WTC11 (cell line): ENCODE measurements at regions not wholly inside any gene's neighbourhood (a gene's known extent, or its start where the extent isn't known, plus 50 kb on each side); places are given as distances from the start of the nearest gene placed in this dataset.

Experiments
- CBFB ChIP-seq: sonication (generic); formaldehyde crosslinking; IDR thresholded peaks from 2 replicates; pipeline ENCODE4 v1.8.1; 2022; ENCODE audit warnings: mild to moderate bottlenecking, low read depth, missing genetic modification reagents
- IRF2 ChIP-seq: sonication (generic); formaldehyde crosslinking; IDR thresholded peaks from 2 replicates; pipeline ENCODE4 v1.8.0; 2022; ENCODE audit warnings: low read depth, missing genetic modification reagents, borderline replicate concordance
- MYBL2 ChIP-seq: sonication (generic); formaldehyde crosslinking; IDR thresholded peaks from 2 replicates; pipeline ENCODE4 v1.8.1; 2023; ENCODE audit warnings: mild to moderate bottlenecking, moderate library complexity, missing genetic modification reagents
- NFYB ChIP-seq: sonication (generic); formaldehyde crosslinking; conservative IDR thresholded peaks from 2 replicates; pipeline ENCODE4 v1.8.0; 2022; ENCODE audit warnings: low read depth, missing genetic modification reagents
- PRRX2 ChIP-seq: fragments of 250-450 bp; sonication (Bioruptor Pico); IDR thresholded peaks from 2 replicates; pipeline ENCODE4 v1.8.0; 2021; ENCODE audit warnings: mild to moderate bottlenecking
- ZNF416 ChIP-seq: fragments of 250-450 bp; sonication (Bioruptor Pico); IDR thresholded peaks from 2 replicates; pipeline ENCODE4 v1.9.0; 2021; ENCODE audit warnings: mild to moderate bottlenecking, inconsistent platforms
- TF ChIP-seq, protein P1 (sequence below): fragments of 200-600 bp; IDR thresholded peaks from 2 replicates; pipeline ENCODE4 v1.8.0; 2022; ENCODE audit warnings: antibody characterized with exemption
- TF ChIP-seq, protein P2 (sequence below): sonication (generic); formaldehyde crosslinking; IDR thresholded peaks from 2 replicates; pipeline ENCODE4 v1.8.1; 2023; ENCODE audit warnings: mild to moderate bottlenecking, moderate library complexity, missing genetic modification reagents
- TF ChIP-seq, protein P3 (sequence below): sonication (generic); formaldehyde crosslinking; IDR thresholded peaks from 2 replicates; pipeline ENCODE4 v1.8.0; 2022; ENCODE audit warnings: mild to moderate bottlenecking, missing genetic modification reagents
- TF ChIP-seq, protein P4 (sequence below): sonication (generic); formaldehyde crosslinking; IDR thresholded peaks from 2 replicates; pipeline ENCODE4 v1.8.1; 2022; ENCODE audit warnings: mild to moderate bottlenecking, missing genetic modification reagents, moderate library complexity, borderline replicate concordance
- TF ChIP-seq, protein P5 (sequence below): sonication (generic); formaldehyde crosslinking; IDR thresholded peaks from 2 replicates; pipeline ENCODE4 v1.8.1; 2023; ENCODE audit warnings: mild to moderate bottlenecking, missing genetic modification reagents, moderate library complexity
- TF ChIP-seq, protein P6 (sequence below): sonication (generic); formaldehyde crosslinking; IDR thresholded peaks from 2 replicates; pipeline ENCODE4 v1.8.1; 2022; ENCODE audit warnings: low read depth, missing genetic modification reagents, borderline replicate concordance

DNA sequence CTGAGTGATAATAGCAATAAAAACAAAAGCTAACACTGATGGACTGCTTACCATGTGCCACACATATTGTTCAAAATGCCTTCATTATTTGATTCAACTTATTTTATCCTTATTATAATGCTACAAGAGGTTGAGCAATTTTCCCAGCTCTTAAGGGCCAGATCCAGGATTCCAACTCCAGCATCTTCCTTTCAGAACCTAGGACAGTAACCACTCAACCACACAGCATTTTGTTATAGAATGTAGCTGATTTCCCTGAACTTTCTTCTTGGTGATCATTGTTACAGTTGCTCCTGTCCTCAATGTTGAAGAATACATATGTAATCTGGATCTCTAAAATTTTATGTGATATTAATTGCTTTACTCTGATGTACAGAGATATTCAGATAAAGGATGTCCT lies 341.7 kb downstream of the PIK3C3 start:
- TF ChIP-seq, protein P1, sequence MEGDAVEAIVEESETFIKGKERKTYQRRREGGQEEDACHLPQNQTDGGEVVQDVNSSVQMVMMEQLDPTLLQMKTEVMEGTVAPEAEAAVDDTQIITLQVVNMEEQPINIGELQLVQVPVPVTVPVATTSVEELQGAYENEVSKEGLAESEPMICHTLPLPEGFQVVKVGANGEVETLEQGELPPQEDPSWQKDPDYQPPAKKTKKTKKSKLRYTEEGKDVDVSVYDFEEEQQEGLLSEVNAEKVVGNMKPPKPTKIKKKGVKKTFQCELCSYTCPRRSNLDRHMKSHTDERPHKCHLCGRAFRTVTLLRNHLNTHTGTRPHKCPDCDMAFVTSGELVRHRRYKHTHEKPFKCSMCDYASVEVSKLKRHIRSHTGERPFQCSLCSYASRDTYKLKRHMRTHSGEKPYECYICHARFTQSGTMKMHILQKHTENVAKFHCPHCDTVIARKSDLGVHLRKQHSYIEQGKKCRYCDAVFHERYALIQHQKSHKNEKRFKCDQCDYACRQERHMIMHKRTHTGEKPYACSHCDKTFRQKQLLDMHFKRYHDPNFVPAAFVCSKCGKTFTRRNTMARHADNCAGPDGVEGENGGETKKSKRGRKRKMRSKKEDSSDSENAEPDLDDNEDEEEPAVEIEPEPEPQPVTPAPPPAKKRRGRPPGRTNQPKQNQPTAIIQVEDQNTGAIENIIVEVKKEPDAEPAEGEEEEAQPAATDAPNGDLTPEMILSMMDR = no peak
- TF ChIP-seq IRF2 (CRISPR knock-in tag) (no peak), ZNF416 (CRISPR knock-in tag) (no peak), CBFB (CRISPR knock-in tag) (no peak), MYBL2 (CRISPR knock-in tag) (no peak), PRRX2 (CRISPR knock-in tag) (no peak), NFYB (no peak)
- TF ChIP-seq, protein P2, sequence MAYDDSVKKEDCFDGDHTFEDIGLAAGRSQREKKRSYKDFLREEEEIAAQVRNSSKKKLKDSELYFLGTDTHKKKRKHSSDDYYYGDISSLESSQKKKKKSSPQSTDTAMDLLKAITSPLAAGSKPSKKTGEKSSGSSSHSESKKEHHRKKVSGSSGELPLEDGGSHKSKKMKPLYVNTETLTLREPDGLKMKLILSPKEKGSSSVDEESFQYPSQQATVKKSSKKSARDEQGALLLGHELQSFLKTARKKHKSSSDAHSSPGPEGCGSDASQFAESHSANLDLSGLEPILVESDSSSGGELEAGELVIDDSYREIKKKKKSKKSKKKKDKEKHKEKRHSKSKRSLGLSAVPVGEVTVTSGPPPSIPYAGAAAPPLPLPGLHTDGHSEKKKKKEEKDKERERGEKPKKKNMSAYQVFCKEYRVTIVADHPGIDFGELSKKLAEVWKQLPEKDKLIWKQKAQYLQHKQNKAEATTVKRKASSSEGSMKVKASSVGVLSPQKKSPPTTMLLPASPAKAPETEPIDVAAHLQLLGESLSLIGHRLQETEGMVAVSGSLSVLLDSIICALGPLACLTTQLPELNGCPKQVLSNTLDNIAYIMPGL = no peak
- TF ChIP-seq, protein P3, sequence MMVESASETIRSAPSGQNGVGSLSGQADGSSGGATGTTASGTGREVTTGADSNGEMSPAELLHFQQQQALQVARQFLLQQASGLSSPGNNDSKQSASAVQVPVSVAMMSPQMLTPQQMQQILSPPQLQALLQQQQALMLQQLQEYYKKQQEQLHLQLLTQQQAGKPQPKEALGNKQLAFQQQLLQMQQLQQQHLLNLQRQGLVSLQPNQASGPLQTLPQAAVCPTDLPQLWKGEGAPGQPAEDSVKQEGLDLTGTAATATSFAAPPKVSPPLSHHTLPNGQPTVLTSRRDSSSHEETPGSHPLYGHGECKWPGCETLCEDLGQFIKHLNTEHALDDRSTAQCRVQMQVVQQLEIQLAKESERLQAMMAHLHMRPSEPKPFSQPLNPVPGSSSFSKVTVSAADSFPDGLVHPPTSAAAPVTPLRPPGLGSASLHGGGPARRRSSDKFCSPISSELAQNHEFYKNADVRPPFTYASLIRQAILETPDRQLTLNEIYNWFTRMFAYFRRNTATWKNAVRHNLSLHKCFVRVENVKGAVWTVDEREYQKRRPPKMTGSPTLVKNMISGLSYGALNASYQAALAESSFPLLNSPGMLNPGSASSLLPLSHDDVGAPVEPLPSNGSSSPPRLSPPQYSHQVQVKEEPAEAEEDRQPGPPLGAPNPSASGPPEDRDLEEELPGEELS = no peak
- TF ChIP-seq, protein P4, sequence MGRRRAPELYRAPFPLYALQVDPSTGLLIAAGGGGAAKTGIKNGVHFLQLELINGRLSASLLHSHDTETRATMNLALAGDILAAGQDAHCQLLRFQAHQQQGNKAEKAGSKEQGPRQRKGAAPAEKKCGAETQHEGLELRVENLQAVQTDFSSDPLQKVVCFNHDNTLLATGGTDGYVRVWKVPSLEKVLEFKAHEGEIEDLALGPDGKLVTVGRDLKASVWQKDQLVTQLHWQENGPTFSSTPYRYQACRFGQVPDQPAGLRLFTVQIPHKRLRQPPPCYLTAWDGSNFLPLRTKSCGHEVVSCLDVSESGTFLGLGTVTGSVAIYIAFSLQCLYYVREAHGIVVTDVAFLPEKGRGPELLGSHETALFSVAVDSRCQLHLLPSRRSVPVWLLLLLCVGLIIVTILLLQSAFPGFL (CRISPR knock-in tag) = no peak
- TF ChIP-seq, protein P5, sequence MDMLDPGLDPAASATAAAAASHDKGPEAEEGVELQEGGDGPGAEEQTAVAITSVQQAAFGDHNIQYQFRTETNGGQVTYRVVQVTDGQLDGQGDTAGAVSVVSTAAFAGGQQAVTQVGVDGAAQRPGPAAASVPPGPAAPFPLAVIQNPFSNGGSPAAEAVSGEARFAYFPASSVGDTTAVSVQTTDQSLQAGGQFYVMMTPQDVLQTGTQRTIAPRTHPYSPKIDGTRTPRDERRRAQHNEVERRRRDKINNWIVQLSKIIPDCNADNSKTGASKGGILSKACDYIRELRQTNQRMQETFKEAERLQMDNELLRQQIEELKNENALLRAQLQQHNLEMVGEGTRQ (CRISPR knock-in tag) = no peak
- TF ChIP-seq, protein P6, sequence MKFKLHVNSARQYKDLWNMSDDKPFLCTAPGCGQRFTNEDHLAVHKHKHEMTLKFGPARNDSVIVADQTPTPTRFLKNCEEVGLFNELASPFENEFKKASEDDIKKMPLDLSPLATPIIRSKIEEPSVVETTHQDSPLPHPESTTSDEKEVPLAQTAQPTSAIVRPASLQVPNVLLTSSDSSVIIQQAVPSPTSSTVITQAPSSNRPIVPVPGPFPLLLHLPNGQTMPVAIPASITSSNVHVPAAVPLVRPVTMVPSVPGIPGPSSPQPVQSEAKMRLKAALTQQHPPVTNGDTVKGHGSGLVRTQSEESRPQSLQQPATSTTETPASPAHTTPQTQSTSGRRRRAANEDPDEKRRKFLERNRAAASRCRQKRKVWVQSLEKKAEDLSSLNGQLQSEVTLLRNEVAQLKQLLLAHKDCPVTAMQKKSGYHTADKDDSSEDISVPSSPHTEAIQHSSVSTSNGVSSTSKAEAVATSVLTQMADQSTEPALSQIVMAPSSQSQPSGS = no peak
